ENCODE measurements at regions not wholly inside any gene's neighbourhood (a gene's known extent, or its start where the extent isn't known, plus 50 kb on each side); places are given as distances from the start of the nearest gene placed in this dataset.

DNA sequence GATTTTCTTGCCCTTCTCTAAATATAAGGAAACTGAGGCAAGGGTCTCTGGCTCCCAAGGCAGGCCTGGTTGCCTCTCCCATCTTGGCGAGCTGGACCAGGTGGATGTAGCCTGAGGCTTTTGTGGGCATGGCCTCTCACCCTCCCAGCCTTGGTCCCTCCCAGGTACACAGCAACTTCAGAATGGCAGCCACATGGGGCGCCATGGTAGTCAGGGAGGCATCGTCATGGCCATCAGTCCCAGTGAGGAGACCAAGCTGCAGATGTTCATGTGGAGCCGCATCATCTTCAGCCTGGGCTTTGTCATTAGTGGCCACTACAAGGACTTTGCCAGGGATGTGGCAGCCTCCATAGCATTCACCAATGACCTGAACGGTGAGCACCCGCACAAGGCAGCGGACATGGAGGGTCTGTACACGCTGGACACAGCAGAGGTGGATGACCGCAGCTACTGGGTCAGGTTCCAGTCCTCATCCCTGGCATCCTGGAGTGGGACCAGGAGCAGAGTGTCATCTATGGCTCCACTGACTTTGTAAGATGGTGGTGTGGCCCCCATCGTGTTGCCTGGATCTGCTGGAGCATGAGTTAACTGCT is 165.8 kb upstream of the ZNF267 start:
- Histone ChIP-seq H4K20me1 (ENCODE audit: insufficient read depth, low read length) (peaks cover 19% of the 10 kb centered on the region), H3K79me2 (ENCODE audit: low read length) (no peaks in the 10 kb centered on the region), H3K27me3 (ENCODE audit: low read depth, low read length) (no peaks in the 10 kb centered on the region), H2AFZ (ENCODE audit: low read depth, low read length) (no peak overlapping the region), H3K4me3 (ENCODE audit: low read length) (no peak overlapping the region), H3K27ac (ENCODE audit: low read length) (no peak overlapping the region), H3K36me3 (replicated peaks; ENCODE audit: low read depth, low read length) (peaks cover 25% of the 10 kb centered on the region), H3K4me1 (ENCODE audit: low read length) (peaks cover 3% of the 10 kb centered on the region), H3K9ac (ENCODE audit: low read length) (no peak overlapping the region), H3K9me3 (ENCODE audit: insufficient read depth, low read length) (no peaks in the 10 kb centered on the region), H3K4me2 (ENCODE audit: low read length) (no peak overlapping the region)
- TF ChIP-seq, protein P1, sequence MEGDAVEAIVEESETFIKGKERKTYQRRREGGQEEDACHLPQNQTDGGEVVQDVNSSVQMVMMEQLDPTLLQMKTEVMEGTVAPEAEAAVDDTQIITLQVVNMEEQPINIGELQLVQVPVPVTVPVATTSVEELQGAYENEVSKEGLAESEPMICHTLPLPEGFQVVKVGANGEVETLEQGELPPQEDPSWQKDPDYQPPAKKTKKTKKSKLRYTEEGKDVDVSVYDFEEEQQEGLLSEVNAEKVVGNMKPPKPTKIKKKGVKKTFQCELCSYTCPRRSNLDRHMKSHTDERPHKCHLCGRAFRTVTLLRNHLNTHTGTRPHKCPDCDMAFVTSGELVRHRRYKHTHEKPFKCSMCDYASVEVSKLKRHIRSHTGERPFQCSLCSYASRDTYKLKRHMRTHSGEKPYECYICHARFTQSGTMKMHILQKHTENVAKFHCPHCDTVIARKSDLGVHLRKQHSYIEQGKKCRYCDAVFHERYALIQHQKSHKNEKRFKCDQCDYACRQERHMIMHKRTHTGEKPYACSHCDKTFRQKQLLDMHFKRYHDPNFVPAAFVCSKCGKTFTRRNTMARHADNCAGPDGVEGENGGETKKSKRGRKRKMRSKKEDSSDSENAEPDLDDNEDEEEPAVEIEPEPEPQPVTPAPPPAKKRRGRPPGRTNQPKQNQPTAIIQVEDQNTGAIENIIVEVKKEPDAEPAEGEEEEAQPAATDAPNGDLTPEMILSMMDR (IDR thresholded peaks at IDR 0.05; ENCODE audit: low read depth, low read length): no peak
- TF ChIP-seq EZH2phosphoT487 (IDR thresholded peaks at IDR 0.05; ENCODE audit: low read depth): no peak

DNA sequence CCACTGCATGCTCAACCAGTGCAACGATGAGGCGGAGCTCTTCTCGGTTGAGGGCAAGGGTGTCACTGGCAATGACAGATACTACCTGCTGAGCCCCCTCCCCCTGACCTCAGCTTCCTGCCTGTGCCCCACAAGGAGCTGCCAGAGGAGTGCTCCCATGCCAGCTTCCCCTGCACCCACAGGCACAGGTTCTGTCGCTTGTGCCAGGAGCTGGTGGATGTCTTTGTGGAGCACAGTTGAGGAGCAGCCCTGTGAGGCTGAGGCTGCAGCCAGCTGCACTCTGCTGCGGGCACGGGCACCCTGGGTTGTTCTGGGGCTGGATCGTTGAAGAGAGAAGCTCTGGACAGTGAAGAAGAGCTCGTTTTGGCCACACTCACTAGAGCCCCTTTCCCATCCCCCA is 165.3 kb upstream of the ZNF267 start:
- Histone ChIP-seq H3K27ac (ENCODE audit: low read length) (no peak overlapping the region), H2AFZ (ENCODE audit: low read depth, low read length) (no peak overlapping the region), H3K4me1 (ENCODE audit: low read length) (peaks cover 4% of the 10 kb centered on the region), H3K9ac (ENCODE audit: low read length) (no peak overlapping the region), H3K27me3 (ENCODE audit: low read depth, low read length) (no peaks in the 10 kb centered on the region), H3K4me2 (ENCODE audit: low read length) (no peak overlapping the region), H3K79me2 (ENCODE audit: low read length) (no peaks in the 10 kb centered on the region), H3K4me3 (ENCODE audit: low read length) (no peak overlapping the region), H3K36me3 (replicated peaks; ENCODE audit: low read depth, low read length) (peaks cover 21% of the 10 kb centered on the region), H3K9me3 (ENCODE audit: insufficient read depth, low read length) (no peaks in the 10 kb centered on the region), H4K20me1 (ENCODE audit: insufficient read depth, low read length) (peaks cover 14% of the 10 kb centered on the region)
- TF ChIP-seq, protein P1 (IDR thresholded peaks at IDR 0.05; ENCODE audit: low read depth, low read length): no peak
- TF ChIP-seq EZH2phosphoT487 (IDR thresholded peaks at IDR 0.05; ENCODE audit: low read depth): no peak

DNA sequence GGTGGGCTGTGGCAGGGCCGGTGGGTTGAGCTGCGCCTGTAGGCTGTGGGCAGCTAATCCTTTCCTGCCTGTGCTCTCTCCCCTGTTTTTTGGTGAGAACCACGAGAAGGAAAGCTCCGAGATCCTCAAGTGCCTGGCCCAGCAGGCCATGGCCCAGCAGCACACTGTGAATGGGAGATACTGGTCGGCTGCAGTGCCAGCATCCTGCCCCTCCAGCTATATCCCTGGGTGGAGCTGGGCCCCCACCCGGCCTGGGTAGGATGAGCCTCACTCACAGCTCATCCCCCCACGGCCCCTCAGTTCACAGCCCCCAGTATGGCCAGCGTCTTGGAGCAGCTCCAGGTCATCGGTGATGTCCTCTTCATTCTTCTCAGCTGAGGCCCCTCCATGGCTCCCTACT is 164.4 kb upstream of the ZNF267 start:
- H3K27me3 ChIP-seq (ENCODE audit: low read depth, low read length): no peaks in the 10 kb centered on the region
- no peak for TF ChIP-seq EZH2phosphoT487 (IDR thresholded peaks at IDR 0.05; ENCODE audit: low read depth)
- TF ChIP-seq, protein P1 (IDR thresholded peaks at IDR 0.05; ENCODE audit: low read depth, low read length): no peak
- H3K79me2 ChIP-seq (ENCODE audit: low read length): peaks cover 6% of the 10 kb centered on the region
- H3K9me3 ChIP-seq (ENCODE audit: insufficient read depth, low read length): no peaks in the 10 kb centered on the region
- H3K4me1 ChIP-seq (ENCODE audit: low read length): peaks cover 8% of the 10 kb centered on the region
- peaks cover 13% of the 10 kb centered on the region for H3K36me3 ChIP-seq (replicated peaks; ENCODE audit: low read depth, low read length)
- no peak overlapping the region for H3K27ac ChIP-seq (ENCODE audit: low read length)
- no peak overlapping the region for H3K4me3 ChIP-seq (ENCODE audit: low read length)
- H4K20me1 ChIP-seq (ENCODE audit: insufficient read depth, low read length): peaks cover 9% of the 10 kb centered on the region
- no peak overlapping the region for H2AFZ ChIP-seq (ENCODE audit: low read depth, low read length)
- H3K4me2 ChIP-seq (ENCODE audit: low read length): no peak overlapping the region
- no peak overlapping the region for H3K9ac ChIP-seq (ENCODE audit: low read length)

DNA sequence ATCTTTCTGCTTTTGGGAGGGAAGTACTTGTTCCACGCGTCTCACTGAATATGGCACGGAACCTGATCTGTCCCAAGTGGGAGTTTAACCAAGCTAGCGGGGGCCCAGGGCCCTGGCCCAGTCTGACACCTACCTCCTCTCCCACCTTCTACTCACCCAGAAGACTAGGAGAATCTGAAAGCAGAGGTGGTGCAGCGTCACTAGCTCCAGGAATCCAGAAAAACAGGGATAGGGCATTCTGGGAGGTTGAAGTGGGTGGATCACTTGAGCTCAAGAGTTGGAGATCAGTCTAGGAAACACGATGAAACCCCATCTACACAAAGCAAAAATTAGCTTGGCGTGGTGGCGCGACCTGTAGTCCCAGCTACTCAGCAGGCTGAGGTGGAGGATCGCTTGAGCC is 163.5 kb upstream of the ZNF267 start:
- Histone ChIP-seq H3K9me3 (ENCODE audit: insufficient read depth, low read length) (no peaks in the 10 kb centered on the region), H3K4me1 (ENCODE audit: low read length) (peaks cover 17% of the 10 kb centered on the region), H4K20me1 (ENCODE audit: insufficient read depth, low read length) (peaks cover 12% of the 10 kb centered on the region), H3K9ac (ENCODE audit: low read length) (no peak overlapping the region), H3K27ac (ENCODE audit: low read length) (no peak overlapping the region), H3K79me2 (ENCODE audit: low read length) (peaks cover 14% of the 10 kb centered on the region), H3K36me3 (replicated peaks; ENCODE audit: low read depth, low read length) (peaks cover 11% of the 10 kb centered on the region), H2AFZ (ENCODE audit: low read depth, low read length) (no peak overlapping the region), H3K27me3 (ENCODE audit: low read depth, low read length) (no peaks in the 10 kb centered on the region), H3K4me3 (ENCODE audit: low read length) (no peak overlapping the region), H3K4me2 (ENCODE audit: low read length) (no peak overlapping the region)
- TF ChIP-seq, protein P1 (IDR thresholded peaks at IDR 0.05; ENCODE audit: low read depth, low read length): no peak
- TF ChIP-seq EZH2phosphoT487 (IDR thresholded peaks at IDR 0.05; ENCODE audit: low read depth): no peak

All from OCI-LY3 (cell line).